ENCODE measurements at regions not wholly inside any gene's neighbourhood (a gene's known extent, or its start where the extent isn't known, plus 50 kb on each side); places are given as distances from the start of the nearest gene placed in this dataset.

- TF ChIP-seq, protein P1, sequence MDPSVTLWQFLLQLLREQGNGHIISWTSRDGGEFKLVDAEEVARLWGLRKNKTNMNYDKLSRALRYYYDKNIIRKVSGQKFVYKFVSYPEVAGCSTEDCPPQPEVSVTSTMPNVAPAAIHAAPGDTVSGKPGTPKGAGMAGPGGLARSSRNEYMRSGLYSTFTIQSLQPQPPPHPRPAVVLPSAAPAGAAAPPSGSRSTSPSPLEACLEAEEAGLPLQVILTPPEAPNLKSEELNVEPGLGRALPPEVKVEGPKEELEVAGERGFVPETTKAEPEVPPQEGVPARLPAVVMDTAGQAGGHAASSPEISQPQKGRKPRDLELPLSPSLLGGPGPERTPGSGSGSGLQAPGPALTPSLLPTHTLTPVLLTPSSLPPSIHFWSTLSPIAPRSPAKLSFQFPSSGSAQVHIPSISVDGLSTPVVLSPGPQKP (IDR thresholded peaks at IDR 0.05; ENCODE audit: low read depth, low read length), result no peak
- TF ChIP-seq CUX1 (IDR thresholded peaks at IDR 0.05; ENCODE audit: insufficient replicate concordance, low read depth, low read length) (no peak), PAX5 (IDR thresholded peaks at IDR 0.05; ENCODE audit: borderline replicate concordance, low read depth, low read length) (no peak)
These were observed 93.9 kb upstream of the TRHDE start (continued) for GRCh38 chr12:72178244-72178643.

DNA sequence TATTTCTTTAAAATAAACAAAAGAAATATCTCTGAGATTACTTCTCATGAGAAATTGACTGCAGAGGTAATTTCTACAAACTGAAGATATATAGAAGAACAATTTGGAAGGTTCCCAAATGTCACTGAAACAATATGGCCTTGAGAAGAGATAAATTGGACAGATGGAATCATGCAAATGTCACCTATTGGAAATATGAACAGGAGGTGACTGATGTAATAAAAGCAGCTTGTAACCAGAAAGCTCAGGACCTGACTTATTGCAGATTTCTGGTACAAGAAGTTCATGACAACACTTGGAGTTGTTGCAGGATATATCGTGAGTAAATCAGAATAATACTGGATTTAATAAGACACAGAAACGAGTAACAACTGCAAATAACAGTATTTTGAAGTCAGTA, 93.3 kb upstream of the TRHDE start:
- RAD21 ChIA-PET (ENCODE audit: unreplicated experiment), result no interaction called here
- TF ChIP-seq CHD4 (IDR thresholded peaks at IDR 0.05) (no peak), ZSCAN29 (IDR thresholded peaks at IDR 0.05) (no peak), DPF2 (IDR thresholded peaks at IDR 0.05) (no peak), ATF7 (IDR thresholded peaks at IDR 0.05; ENCODE audit: low read depth) (no peak), CREB1 (IDR thresholded peaks at IDR 0.05; ENCODE audit: low read depth) (no peak), GABPA (IDR thresholded peaks at IDR 0.05; ENCODE audit: low read depth) (no peak), EGR1 (IDR thresholded peaks at IDR 0.05; ENCODE audit: borderline replicate concordance in 1 of 2, low read depth in 2 of 2, low read length in 2 of 2) (no peak), MEF2B (IDR thresholded peaks at IDR 0.05; ENCODE audit: partially characterized antibody, poor library complexity, severe bottlenecking) (no peak), RELA (IDR thresholded peaks at IDR 0.05; ENCODE audit: borderline replicate concordance, partially characterized antibody) (no peak), BACH1 (IDR thresholded peaks at IDR 0.05; ENCODE audit: borderline replicate concordance) (no peak), CREM (IDR thresholded peaks at IDR 0.05; ENCODE audit: low read depth) (no peak)
- TF ChIP-seq, protein P2, sequence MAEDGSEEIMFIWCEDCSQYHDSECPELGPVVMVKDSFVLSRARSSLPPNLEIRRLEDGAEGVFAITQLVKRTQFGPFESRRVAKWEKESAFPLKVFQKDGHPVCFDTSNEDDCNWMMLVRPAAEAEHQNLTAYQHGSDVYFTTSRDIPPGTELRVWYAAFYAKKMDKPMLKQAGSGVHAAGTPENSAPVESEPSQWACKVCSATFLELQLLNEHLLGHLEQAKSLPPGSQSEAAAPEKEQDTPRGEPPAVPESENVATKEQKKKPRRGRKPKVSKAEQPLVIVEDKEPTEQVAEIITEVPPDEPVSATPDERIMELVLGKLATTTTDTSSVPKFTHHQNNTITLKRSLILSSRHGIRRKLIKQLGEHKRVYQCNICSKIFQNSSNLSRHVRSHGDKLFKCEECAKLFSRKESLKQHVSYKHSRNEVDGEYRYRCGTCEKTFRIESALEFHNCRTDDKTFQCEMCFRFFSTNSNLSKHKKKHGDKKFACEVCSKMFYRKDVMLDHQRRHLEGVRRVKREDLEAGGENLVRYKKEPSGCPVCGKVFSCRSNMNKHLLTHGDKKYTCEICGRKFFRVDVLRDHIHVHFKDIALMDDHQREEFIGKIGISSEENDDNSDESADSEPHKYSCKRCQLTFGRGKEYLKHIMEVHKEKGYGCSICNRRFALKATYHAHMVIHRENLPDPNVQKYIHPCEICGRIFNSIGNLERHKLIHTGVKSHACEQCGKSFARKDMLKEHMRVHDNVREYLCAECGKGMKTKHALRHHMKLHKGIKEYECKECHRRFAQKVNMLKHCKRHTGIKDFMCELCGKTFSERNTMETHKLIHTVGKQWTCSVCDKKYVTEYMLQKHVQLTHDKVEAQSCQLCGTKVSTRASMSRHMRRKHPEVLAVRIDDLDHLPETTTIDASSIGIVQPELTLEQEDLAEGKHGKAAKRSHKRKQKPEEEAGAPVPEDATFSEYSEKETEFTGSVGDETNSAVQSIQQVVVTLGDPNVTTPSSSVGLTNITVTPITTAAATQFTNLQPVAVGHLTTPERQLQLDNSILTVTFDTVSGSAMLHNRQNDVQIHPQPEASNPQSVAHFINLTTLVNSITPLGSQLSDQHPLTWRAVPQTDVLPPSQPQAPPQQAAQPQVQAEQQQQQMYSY (CRISPR knock-in tag; IDR thresholded peaks at IDR 0.05), result no peak

More for the DNA sequence above, 93.3 kb upstream of the TRHDE start:
- POLR2A ChIA-PET, result interaction anchor here (0.8 kb wide), 1 partner anchor 36 kb away, joined by 3 read pairs; no protein-coding TSS in a partner anchor
- 23% methylated on average over 2 of the region's 2 CpGs for WGBS (ENCODE audit: insufficient coverage, insufficient replicate concordance, low lambda C conversion rate, missing lambda C conversion rate)
- in situ Hi-C loops (cut with MboI) (no loop called here), intact Hi-C loops (cut with micrococcal nuclease; ENCODE audit: unreplicated experiment) (no loop called here)
- CTCF ChIA-PET, result no interaction called here
- DNase-seq (ENCODE audit: low read depth, low spot score), result no peak
- BruUV-seq (replicated peaks), result no TSS peak
- Histone ChIP-seq H3K27me3 (replicated peaks in 1 of 2; ENCODE audit: control insufficient read depth in 2 of 2, insufficient read depth in 2 of 2, low read length in 1 of 2) (no peaks in the 10 kb centered on the region), H3K9ac (ENCODE audit: control insufficient read depth, insufficient read depth, low read length) (no peak overlapping the region), H3K36me3 (ENCODE audit: control insufficient read depth in 2 of 2, insufficient read depth in 2 of 2, low read length in 1 of 2) (no peaks in the 10 kb centered on the region), H3K4me1 (ENCODE audit: control insufficient read depth, insufficient read depth, low read length) (no peaks in the 10 kb centered on the region), H3K4me3 (no peak overlapping the region), H4K20me1 (ENCODE audit: control insufficient read depth, insufficient read depth) (no peaks in the 10 kb centered on the region), H3K27ac (ENCODE audit: control insufficient read depth, insufficient read depth) (no peak overlapping the region), H3K79me2 (ENCODE audit: control insufficient read depth, insufficient read depth, low read length) (no peaks in the 10 kb centered on the region), H3K9me3 (replicated peaks; ENCODE audit: control insufficient read depth, insufficient read depth, low read length) (no peaks in the 10 kb centered on the region), H3K4me2 (ENCODE audit: control insufficient read depth, insufficient read depth) (no peak overlapping the region), H2AFZ (ENCODE audit: control insufficient read depth, low read depth, low read length) (no peak overlapping the region)
- FAIRE-seq, result no peak
- ATAC-seq, result no peak
- SMC1A ChIA-PET (ENCODE audit: uncharacterized antibody, unreplicated experiment), result interaction anchor here (1.0 to 1.2 kb wide), 3 partner anchors 9 to 96 kb away, joined by 3 to 4 read pairs (median 3); no protein-coding TSS in a partner anchor

All from GM12878 (cell line).